Ishikawa (cell line): ENCODE measurements at regions not wholly inside any gene's neighbourhood (a gene's known extent, or its start where the extent isn't known, plus 50 kb on each side); places are given as distances from the start of the nearest gene placed in this dataset.

Experiments used
- CEBPB ChIP-seq: IDR thresholded peaks from 2 replicates; pipeline ENCODE4 v1.6.1; 2012
- CREB1 ChIP-seq: IDR thresholded peaks from 2 replicates; pipeline ENCODE4 v1.6.1; 2012; ENCODE audit warnings: low read depth
- EGR1 ChIP-seq: IDR thresholded peaks from 2 replicates; pipeline ENCODE4 v1.6.1; 2012
- EP300 ChIP-seq: IDR thresholded peaks from 2 replicates; pipeline ENCODE4 v1.6.1; 2012; ENCODE audit warnings: borderline replicate concordance
- FOXM1 ChIP-seq: IDR thresholded peaks from 2 replicates; pipeline ENCODE4 v1.6.1; 2012; ENCODE audit warnings: low read depth, borderline replicate concordance
- MAX ChIP-seq: IDR thresholded peaks from 2 replicates; pipeline ENCODE4 v1.6.1; 2012
- NFIC ChIP-seq: IDR thresholded peaks from 2 replicates; pipeline ENCODE4 v1.6.1; 2012
- RAD21 ChIP-seq: IDR thresholded peaks from 2 replicates; pipeline ENCODE4 v1.6.1; 2012; ENCODE audit warnings: low read depth
- REST ChIP-seq: IDR thresholded peaks from 2 replicates; pipeline ENCODE4 v1.6.1; 2012; ENCODE audit warnings: low read depth, mild to moderate bottlenecking
- TAF1 ChIP-seq: IDR thresholded peaks from 2 replicates; pipeline ENCODE4 v1.6.1; 2012; ENCODE audit warnings: low read depth, mild to moderate bottlenecking
- TCF12 ChIP-seq: IDR thresholded peaks from 2 replicates; pipeline ENCODE4 v1.6.1; 2012; ENCODE audit warnings: low read depth
- TEAD4 ChIP-seq: IDR thresholded peaks from 2 replicates; pipeline ENCODE4 v1.6.1; 2012
- USF1 ChIP-seq: IDR thresholded peaks from 2 replicates; pipeline ENCODE4 v1.6.1; 2012
- YY1 ChIP-seq: IDR thresholded peaks from 2 replicates; pipeline ENCODE4 v1.6.1; 2012; ENCODE audit warnings: low read depth
- ZBTB7A ChIP-seq: IDR thresholded peaks from 2 replicates; pipeline ENCODE4 v1.6.1; 2012; ENCODE audit warnings: low read depth

- TF ChIP-seq EGR1 (no peak), NFIC (no peak), MAX (no peak), REST (no peak), TAF1 (no peak), TCF12 (no peak), CREB1 (no peak), ZBTB7A (no peak), TEAD4 (no peak), FOXM1 (no peak), YY1 (no peak), CEBPB (no peak), USF1 (no peak), RAD21 (no peak), EP300 (no peak)
Observed at GRCh38 chr6:156593127-156593526, 184.1 kb upstream of the ARID1B start.

- TF ChIP-seq EGR1, result no peak
- no peak for TF ChIP-seq CREB1
- peak; percentile 16; the same call in 1 of the 2 replicates for TF ChIP-seq RAD21
Observed at GRCh38 chr6:156590482-156590881, 186.7 kb upstream of the ARID1B start.

GRCh38 chr6:156589281-156589680, 187.9 kb upstream of the ARID1B start:
- TF ChIP-seq EP300 (no peak), FOXM1 (no peak), EGR1 (no peak), RAD21 (no peak)

- TF ChIP-seq MAX, result no peak
- TF ChIP-seq TCF12, result no peak
- TF ChIP-seq CEBPB, result no peak
- TF ChIP-seq NFIC, result no peak
- no peak for TF ChIP-seq TEAD4
- no peak for TF ChIP-seq EP300
- TF ChIP-seq YY1, result no peak
- TF ChIP-seq TAF1, result no peak
- TF ChIP-seq RAD21, result no peak
- TF ChIP-seq FOXM1, result no peak
- TF ChIP-seq CREB1, result no peak
- no peak for TF ChIP-seq USF1
- no peak for TF ChIP-seq ZBTB7A
- TF ChIP-seq REST, result no peak
- TF ChIP-seq EGR1, result no peak
Observed at GRCh38 chr6:156587751-156588301, 189.4 kb upstream of the ARID1B start.

- TF ChIP-seq RAD21 (no peak), TCF12 (no peak), EP300 (no peak), NFIC (no peak), USF1 (no peak), YY1 (no peak), REST (no peak), CEBPB (no peak), TEAD4 (no peak), MAX (no peak), CREB1 (no peak), TAF1 (no peak), EGR1 (no peak), FOXM1 (no peak), ZBTB7A (no peak)
Observed at GRCh38 chr6:156587071-156587470, 190.1 kb upstream of the ARID1B start.
